ENCODE measurements at regions not wholly inside any gene's neighbourhood (a gene's known extent, or its start where the extent isn't known, plus 50 kb on each side); places are given as distances from the start of the nearest gene placed in this dataset.

GRCh38 chr20:56805313-56805712 is 176.2 kb downstream of the TFAP2C start:
- no peak for DNase-seq

DNA sequence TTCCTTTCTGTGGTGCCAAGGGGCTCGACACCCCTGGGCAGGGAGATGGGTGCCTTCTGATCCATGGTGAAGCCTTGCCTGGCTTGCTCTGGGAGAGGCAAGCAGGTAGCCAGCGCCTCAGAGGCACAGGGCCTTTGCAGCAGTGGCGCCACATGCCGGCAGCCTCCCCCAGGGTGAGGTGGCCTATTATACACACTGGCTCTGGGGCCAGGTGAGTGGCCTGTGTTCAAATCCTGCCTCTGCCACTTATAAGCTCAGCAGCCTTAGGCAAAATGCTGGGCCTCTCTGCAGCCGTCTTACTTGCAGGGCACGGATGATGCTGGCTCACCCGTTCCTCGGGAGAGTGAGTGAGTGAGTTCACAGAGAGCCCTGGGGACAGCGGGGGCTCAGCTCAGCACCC is 176.9 kb downstream of the TFAP2C start:
- DNase-seq: no peak

GRCh38 chr20:56806952-56807517 is 177.9 kb downstream of the TFAP2C start:
- no peak for DNase-seq

- no peak for DNase-seq
These were observed 179.1 kb downstream of the TFAP2C start for GRCh38 chr20:56808117-56808725.

GRCh38 chr20:56808732-56809131 is 179.6 kb downstream of the TFAP2C start:
- no peak for DNase-seq

- DNase-seq: no peak
These were observed 180.6 kb downstream of the TFAP2C start for GRCh38 chr20:56809668-56810067.

DNA sequence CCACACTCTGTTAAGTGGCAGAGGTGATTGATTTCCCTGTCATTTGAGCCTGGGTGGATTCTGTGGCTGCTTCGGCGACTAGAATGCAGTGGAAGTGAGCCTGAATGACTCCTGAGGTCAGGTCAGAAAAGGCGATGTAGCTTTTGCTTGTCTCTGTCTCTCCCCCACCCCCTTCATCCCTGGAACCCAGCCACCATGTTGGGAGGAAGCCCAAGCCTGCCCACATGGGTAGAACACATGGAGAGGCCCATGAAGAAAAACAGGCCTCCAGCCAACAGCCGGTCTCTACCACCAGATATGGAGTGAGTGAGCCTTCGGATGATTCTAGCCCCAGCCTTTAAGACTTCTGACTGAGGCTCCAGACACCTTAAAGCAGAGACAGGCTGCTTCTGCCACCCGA is 181.0 kb downstream of the TFAP2C start:
- DNase-seq: no peak

- DNase-seq: no peak
These were observed 186.7 kb downstream of the TFAP2C start for GRCh38 chr20:56815796-56816195.

DNA sequence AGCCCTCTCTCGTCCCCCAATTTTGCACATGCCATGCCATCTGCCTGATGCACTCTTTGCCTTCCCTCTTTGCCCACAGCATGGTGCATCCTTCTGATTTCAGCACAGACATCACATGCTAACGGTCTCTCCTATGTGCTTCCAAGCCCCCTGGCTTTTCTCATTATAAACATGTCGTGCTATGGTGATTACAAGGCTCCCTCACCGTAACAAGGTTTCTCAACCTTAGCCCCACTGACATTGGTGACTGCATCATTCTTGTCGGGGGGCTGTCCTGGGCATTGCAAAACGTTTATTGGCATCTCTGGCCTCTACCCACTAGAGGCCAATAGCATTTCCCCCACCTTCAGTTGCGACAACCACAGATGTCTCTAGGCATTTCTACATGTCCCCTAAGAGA is 187.2 kb downstream of the TFAP2C start:
- no peak for DNase-seq

GRCh38 chr20:56817780-56818675 is 188.9 kb downstream of the TFAP2C start:
- DNase-seq: no peak

- DNase-seq: no peak
These were observed 191.9 kb downstream of the TFAP2C start for GRCh38 chr20:56820984-56821383.

- no peak for DNase-seq
These were observed 197.2 kb downstream of the TFAP2C start for GRCh38 chr20:56826306-56826704.

DNA sequence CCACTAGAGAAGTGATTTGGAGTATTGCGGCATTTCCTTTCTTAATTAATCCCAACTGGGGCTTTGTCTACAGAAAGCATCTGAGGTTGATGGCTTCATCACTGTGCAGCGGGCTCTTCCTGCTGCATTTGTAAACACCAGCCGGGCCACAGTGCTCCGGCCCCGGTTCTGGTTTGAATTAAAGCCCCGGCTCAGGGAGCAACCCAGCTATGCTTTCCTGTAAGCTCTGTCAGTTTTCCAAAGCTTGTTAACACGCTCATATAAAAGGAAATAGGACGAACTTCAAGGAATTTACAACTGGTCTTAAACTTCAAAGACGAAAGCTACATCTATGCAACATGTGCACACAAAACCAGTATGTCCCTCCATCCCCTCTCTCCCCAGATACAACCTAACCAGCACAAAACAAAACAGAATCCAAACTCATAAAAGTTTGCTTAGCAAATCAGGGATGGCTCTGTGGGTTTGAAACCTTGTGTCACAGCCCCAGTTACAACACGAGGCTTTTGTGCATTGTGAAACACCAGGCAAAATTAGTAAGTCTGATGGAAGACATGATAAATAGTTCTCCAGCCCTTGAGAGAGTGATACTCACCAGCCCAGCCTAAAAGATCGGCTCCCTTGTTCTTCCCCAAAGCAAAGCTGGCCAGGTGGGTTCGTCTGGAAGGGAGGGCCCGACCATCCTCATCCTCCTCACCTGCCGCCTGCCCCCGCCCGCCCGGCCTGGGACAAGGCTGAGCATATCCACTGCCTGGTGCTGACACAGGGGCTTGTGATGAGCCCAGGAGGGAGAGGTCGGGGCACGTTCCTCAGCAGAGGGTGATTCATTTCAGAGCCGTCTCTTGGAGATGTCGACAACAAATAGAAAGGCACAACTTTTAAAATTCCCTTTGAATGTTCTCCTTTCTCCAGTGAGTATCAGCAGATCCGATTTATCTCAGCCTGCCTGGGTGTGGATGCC is 197.9 kb downstream of the TFAP2C start:
- DNase-seq: no peak

GRCh38 chr20:56827763-56828162 is 198.7 kb downstream of the TFAP2C start:
- DNase-seq: no peak

- DNase-seq: no peak
These were observed 199.3 kb downstream of the TFAP2C start for GRCh38 chr20:56828402-56828801.

GRCh38 chr20:56829788-56830385 is 200.8 kb downstream of the TFAP2C start:
- DNase-seq: peak; percentile 0

- no peak for DNase-seq
These were observed 202.7 kb downstream of the TFAP2C start for GRCh38 chr20:56831795-56832194.

DNA sequence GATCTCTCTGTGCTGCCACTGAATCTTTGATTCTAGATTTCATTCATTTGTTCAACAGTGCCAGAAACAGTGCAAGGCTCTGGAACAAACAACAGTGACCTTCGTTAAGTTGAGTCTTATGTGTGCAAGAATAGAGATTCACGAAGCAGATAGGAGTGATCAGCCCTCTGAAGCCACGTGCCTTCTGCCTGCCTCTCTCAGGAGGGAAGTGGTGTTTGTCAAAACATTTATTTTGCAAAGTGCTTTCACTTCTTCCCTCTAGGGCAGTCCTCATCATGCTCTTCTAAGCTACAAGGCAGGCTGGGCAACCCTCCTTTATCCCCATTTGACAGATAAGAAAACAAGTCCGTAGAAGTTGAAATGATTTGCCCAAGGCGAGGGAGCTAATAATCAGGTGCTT is 204.3 kb downstream of the TFAP2C start:
- no peak for DNase-seq

GRCh38 chr20:56835829-56836550 is 206.9 kb downstream of the TFAP2C start:
- DNase-seq: no peak

GRCh38 chr20:56839222-56839621 is 210.1 kb downstream of the TFAP2C start:
- no peak for DNase-seq

- DNase-seq: no peak
These were observed 210.7 kb downstream of the TFAP2C start for GRCh38 chr20:56839786-56840185.

All from NCI-H69 (cell line).